Progenitor cell of endocrine pancreas (in vitro differentiated cells): ENCODE measurements at regions not wholly inside any gene's neighbourhood (a gene's known extent, or its start where the extent isn't known, plus 50 kb on each side); places are given as distances from the start of the nearest gene placed in this dataset.

Source experiments
- DNase-seq: peaks from one replicate; pipeline ENCODE4 v3.0.0; 2021; ENCODE audit warnings: low spot score; ENCODE audit not compliant: unreplicated experiment
- H3K27ac Mint-ChIP-seq: 2 replicates; pipeline ENCODE4 v1.8.0; 2021; ENCODE audit warnings: mild to moderate bottlenecking, moderate library complexity, mixed read lengths
- H3K27me3 Mint-ChIP-seq: 2 replicates; pipeline ENCODE4 v1.8.0; 2021; ENCODE audit warnings: mixed read lengths
- H3K36me3 Mint-ChIP-seq: 2 replicates; pipeline ENCODE4 v1.8.0; 2022; ENCODE audit warnings: mixed read lengths; ENCODE audit not compliant: insufficient read depth
- H3K4me1 Mint-ChIP-seq: 2 replicates; pipeline ENCODE4 v1.8.0; 2021; ENCODE audit warnings: low read depth, mixed read lengths
- H3K4me3 Mint-ChIP-seq: 2 replicates; pipeline ENCODE4 v1.8.0; 2021; ENCODE audit warnings: low read depth, mild to moderate bottlenecking, moderate library complexity, mixed read lengths
- H3K9me3 Mint-ChIP-seq: 2 replicates; pipeline ENCODE4 v1.8.0; 2021; ENCODE audit warnings: low read depth, mixed read lengths
- CTCF ChIP-seq: fragments of 200-600 bp; sonication (generic); IDR thresholded peaks from one replicate; pipeline ENCODE4 v1.5.0; 2021; ENCODE audit warnings: antibody characterized with exemption, mild to moderate bottlenecking; ENCODE audit not compliant: unreplicated experiment

DNA sequence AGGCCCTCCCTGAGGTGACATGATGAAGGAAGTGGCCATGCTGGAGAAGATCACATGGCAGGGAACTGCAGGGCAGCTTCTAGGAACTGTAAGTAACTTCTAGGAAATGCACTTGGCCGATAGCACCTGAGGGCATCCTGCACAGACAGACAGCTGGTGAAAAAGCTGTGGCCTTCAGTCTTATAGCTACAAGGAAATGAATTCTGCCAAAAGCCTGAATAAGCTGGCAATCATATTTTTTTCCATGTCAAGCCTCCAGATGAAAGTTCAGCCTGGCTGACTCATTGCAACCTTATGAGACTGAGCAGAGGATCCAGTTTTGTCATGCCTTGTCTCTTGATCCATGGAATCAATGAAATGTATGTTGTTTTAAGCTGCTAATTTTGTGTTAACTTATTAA, 91.1 kb upstream of the CACNA2D1 start:
- H3K27ac Mint-ChIP-seq = no peak overlapping the region
- no peak overlapping the region for H3K4me3 Mint-ChIP-seq
- TF ChIP-seq CTCF = no peak
- H3K9me3 Mint-ChIP-seq = no peaks in the 10 kb centered on the region
- no peaks in the 10 kb centered on the region for H3K36me3 Mint-ChIP-seq
- H3K27me3 Mint-ChIP-seq = no peaks in the 10 kb centered on the region
- no peaks in the 10 kb centered on the region for H3K4me1 Mint-ChIP-seq
- no peak for DNase-seq

DNA sequence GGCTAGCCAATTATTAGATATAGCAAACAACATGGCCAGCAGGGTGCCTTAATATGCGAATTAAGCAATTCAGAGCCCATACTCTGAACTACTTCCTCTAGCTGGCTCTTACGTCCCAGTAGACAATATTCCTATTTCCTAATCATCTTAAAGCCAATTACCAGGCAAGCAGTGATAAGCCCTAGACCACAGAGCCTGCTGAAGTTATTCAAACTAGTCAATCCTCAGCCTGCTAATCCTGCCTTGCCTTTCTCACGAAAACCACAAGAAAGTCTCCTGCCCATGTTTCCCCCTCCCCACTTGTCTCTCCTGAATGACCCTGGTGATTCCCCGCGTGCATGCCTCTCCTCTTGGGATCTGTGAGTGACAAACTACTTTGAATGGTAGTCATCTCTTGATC, 86.8 kb upstream of the CACNA2D1 start:
- TF ChIP-seq CTCF = no peak
- Mint-ChIP-seq H3K36me3 (no peaks in the 10 kb centered on the region), H3K27me3 (no peaks in the 10 kb centered on the region), H3K4me1 (no peaks in the 10 kb centered on the region), H3K9me3 (peaks cover 4% of the 10 kb centered on the region), H3K4me3 (no peak overlapping the region), H3K27ac (no peak overlapping the region)
- DNase-seq = no peak

DNA sequence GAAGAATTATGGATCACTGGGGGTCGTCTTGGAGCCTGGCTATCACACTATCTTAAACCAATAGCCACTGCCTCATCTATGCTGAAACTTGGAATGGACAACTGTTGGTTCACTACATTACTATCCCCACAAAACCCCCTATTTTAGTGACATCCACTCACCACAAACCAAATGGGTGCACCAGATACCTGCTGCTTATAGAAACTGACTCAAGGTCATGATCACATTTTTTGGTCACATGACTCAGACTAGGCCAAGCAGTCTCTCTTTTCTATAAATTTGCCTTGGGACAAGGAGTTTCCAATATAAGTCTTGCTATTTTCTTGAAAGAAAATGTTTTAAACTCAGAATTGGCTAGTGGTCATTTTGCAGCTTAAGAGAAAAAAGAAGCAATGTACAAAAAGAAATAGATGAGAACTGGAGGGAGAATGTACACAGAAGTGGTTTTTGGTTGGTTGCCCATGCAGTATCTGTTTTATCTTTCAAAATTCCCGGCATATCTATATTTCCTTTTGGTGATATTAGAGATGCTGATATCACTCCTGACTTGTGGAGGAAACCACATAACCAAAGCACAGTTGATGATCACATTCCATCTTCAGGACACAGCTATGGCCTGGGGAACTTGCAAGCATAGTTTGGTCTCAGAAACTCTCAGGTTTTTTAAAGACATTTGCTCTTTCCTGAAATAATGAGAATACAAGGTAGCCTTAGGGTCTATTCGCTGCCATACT, 85.2 kb upstream of the CACNA2D1 start:
- H3K36me3 Mint-ChIP-seq = no peaks in the 10 kb centered on the region
- H3K27me3 Mint-ChIP-seq = no peaks in the 10 kb centered on the region
- H3K4me3 Mint-ChIP-seq = no peak overlapping the region
- TF ChIP-seq CTCF = no peak
- no peak for DNase-seq
- no peaks in the 10 kb centered on the region for H3K4me1 Mint-ChIP-seq
- peaks cover 4% of the 10 kb centered on the region for H3K9me3 Mint-ChIP-seq
- no peak overlapping the region for H3K27ac Mint-ChIP-seq

DNA sequence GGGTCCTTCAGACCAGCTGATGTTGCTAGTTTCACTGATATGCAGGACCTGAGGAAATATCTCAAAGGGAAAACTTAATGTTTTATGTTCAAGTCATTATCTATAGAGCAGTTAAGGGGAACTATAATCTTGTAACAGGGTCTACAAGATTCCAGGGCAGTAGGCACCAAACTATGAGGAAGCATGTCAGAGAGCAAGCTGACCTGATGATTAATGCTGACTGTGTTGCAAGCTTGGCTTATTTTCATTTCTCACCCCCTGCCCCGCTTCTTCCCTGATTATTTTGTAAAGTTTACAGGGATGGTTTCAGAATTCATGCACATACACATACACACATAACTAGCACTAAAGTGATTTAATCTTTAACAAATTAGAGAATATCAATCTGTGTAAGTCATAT, 84.3 kb upstream of the CACNA2D1 start:
- no peak for DNase-seq
- no peaks in the 10 kb centered on the region for H3K27me3 Mint-ChIP-seq
- no peak overlapping the region for H3K27ac Mint-ChIP-seq

DNA sequence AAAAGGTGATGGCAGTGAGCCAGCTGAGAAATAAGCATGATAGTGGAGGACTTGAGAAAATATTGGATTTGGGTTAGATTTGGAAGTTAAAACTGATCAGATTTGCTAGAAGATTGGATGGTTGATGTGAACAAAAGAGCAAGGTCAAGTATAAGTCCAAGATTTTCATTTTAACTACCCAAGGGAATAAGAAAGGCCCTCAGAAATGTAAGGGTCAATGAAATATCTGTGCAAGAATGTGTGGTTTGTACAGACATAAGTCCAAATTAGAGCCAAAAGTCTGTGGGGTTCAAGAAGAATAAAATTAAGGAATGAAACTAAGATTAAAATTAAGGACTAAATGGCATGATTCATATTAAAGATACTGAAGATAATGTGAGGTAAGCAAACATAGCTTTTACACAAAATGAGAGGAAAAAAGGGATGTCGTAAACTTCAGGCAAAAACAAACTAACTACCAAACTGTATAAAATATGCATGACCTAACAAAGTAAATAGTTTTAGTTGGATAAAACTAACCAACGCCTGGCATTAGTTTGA, 78.4 kb upstream of the CACNA2D1 start:
- Mint-ChIP-seq H3K4me3 (no peak overlapping the region), H3K36me3 (no peaks in the 10 kb centered on the region), H3K4me1 (no peaks in the 10 kb centered on the region), H3K27ac (no peak overlapping the region), H3K27me3 (peaks cover 5% of the 10 kb centered on the region), H3K9me3 (no peaks in the 10 kb centered on the region)
- DNase-seq = no peak
- TF ChIP-seq CTCF = no peak

More for the DNA sequence above, 84.3 kb upstream of the CACNA2D1 start:
- H3K9me3 Mint-ChIP-seq = peaks cover 4% of the 10 kb centered on the region
- no peak overlapping the region for H3K4me3 Mint-ChIP-seq
- TF ChIP-seq CTCF = no peak
- no peaks in the 10 kb centered on the region for H3K36me3 Mint-ChIP-seq
- no peaks in the 10 kb centered on the region for H3K4me1 Mint-ChIP-seq
